GM18505 (cell line): ENCODE measurements at regions not wholly inside any gene's neighbourhood (a gene's known extent, or its start where the extent isn't known, plus 50 kb on each side); places are given as distances from the start of the nearest gene placed in this dataset.

Experiments used
- ATAC-seq: cut with Tn5 transposase; IDR thresholded peaks from one replicate; pipeline ENCODE4 v1.9.1; 2021; ENCODE audit not compliant: unreplicated experiment
- POLR2A ChIP-seq: IDR thresholded peaks from 4 replicates; pipeline ENCODE4 v1.6.1; 2011; ENCODE audit warnings: borderline replicate concordance; ENCODE audit not compliant: insufficient read depth, insufficient read length; ENCODE audit errors: extremely low read depth

DNA sequence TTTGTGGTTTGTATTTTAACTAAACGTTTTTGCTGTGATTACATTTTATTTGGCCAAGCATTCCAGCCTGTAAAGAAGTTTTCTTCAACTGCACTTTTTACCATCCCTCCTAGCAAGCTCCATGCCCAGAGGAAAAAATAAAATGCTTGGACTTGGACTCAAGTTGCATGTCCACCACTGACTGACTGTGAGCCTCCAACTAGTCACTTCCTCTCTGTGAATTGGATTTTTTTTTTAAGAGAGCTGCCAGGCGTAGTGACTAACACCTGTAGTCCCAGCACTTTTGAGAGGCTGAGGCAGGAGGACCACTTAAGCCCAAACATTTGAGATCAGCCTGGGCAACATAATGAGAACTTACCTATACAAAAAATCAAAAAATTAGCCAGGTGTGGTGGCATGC is 1185.2 kb upstream of the PIK3C3 start:
- TF ChIP-seq POLR2A, result no peak
- no peak for ATAC-seq

DNA sequence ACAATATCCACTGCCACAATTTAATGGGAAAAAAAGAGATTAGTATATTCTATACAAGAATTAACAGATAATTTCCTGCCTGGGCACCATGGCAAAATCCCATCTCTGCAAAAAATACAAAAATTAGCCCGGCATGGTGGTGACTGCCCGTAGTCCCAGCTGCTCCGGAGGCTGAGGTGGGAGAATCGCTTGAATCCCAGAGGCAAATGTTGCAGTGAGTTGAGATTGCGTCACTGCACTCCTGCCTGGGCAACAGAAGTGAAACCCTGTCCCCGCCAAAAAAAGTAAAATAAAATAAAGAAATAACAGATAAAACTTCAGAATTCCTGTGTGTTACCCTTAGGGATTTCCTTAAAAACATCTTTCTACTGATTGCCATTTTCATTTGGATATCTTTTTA is 1194.8 kb upstream of the PIK3C3 start:
- no peak for TF ChIP-seq POLR2A
- ATAC-seq, result no peak

- no peak for TF ChIP-seq POLR2A
- no peak for ATAC-seq
Measured at GRCh38 chr18:40754477-40754876, 1200.6 kb upstream of the PIK3C3 start.

GRCh38 chr18:40752316-40752715 is 1202.7 kb upstream of the PIK3C3 start:
- TF ChIP-seq POLR2A, result no peak
- ATAC-seq, result no peak

DNA sequence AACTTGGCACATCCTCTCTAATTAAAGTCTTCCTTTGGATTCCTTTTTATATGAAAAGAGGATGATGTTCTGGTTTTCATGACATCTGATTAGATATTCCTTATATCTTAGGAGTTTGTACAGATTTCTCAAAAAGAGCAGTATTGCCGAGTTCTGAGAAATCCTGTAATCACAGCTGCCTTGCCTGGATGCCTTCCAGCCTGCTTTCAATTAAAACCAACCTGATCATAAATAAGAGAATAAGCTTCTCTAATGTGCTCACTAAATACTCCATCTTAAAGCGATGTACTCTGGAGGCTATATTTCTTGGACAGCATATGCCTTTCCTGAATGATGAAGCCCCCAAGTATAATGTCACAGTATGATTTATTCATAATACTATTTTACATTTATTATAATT is 1203.8 kb upstream of the PIK3C3 start:
- TF ChIP-seq POLR2A, result no peak
- ATAC-seq, result no peak

DNA sequence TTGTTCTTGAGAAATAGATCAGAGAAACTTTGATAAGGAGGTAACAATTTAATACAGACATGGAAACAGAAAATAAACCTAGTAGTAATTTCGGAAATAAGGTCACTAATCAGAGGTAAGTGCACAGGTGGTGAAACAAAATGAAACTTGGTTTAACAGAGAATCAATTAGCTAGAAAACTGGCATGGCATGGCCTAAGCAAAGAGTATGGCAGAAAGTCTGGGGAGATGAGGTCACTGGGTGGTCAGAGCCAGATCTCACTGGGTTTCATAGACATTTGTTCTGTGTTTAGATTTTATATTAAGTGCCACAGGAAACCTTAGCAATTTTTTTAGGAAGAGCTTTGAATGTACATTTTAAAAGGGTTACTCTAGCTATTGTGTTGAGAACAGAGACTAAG is 1216.0 kb upstream of the PIK3C3 start:
- ATAC-seq, result no peak
- TF ChIP-seq POLR2A, result no peak

DNA sequence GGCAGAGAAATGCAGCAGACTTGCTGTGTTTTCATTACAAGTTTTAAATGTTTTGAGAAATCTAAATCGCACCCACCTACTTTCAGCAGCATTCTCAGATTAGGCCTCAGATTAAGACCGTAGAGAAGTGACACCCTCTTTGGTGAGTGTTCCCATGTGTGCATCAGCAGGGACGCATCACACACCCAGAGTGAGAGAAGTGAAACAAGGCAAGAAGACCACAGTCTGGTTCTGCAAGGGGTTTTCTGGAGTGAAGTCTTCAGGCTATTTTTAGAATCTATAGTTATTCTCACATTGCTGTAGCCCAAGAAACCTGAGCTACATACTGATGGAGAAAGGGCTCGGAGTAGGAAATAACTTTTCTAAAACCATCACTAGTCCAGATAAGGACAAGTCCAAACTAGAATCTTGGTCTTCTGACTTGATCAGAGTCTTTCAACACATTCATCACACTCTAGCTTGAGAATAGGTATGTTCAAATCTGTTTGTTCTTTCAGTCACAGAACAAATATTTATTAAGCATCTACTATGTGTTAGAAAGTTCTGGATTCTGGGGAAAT is 1216.6 kb upstream of the PIK3C3 start:
- no peak for TF ChIP-seq POLR2A
- ATAC-seq, result no peak

DNA sequence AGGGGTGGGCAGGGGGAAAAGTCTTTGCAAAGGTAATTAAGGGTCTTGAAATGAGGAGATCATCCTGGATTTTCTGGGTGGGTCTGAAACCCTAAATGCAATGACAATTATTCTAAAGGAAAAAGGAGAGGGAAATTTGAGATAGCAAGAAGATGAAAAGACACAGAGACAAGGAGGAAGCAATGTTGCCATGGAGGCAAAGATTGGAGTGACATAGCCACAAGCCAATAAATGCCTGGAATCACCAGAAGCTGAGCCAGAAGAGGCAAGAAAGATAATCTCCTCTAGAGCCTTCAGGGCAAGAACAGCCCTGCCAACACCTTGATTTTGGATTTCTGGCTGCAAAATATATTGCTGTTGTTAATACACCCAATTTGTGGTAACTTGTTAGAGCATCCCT is 1246.3 kb upstream of the PIK3C3 start:
- no peak for TF ChIP-seq POLR2A
- ATAC-seq, result no peak

- TF ChIP-seq POLR2A, result no peak
- ATAC-seq, result no peak
Measured at GRCh38 chr18:40707797-40708196, 1247.2 kb upstream of the PIK3C3 start.

DNA sequence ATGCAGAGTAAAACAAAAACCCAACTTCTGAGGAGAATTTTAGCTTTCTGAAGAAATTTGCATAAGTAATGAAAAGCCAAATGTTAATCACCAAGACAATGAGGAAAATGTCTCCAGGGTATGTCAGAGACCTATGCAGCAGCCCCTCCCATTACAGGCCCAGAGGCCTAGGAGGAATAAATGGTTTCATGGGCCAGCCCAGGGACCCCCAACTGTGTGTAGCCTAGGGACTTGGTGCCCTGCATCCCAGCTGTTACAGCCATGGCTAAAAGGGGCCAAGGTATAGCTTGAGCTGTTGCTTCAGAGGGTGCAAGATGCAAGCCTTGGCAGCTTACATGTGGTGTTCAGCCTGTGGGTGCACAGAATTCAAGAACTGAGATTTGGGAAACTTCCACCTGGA is 1256.9 kb upstream of the PIK3C3 start:
- no peak for TF ChIP-seq POLR2A
- ATAC-seq, result no peak

DNA sequence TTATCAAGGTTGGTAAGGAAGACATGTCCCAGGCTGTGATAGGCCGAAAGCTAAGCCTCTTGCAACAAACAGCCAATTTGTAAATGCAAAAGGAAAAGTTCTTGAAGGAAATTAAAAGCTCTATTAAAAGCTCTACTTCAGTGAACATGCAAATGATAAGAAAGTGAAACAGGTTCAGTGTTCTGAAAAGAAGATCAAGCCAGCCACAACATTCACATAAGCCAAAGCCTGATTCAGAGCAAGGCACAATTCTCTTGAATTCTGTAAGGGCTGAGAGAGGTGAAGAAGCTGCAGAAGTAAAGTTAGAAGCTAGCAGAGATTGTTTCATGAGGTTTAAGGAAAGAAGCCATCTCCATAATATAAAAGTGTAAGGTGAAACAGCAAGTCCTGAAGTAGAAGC is 1259.5 kb upstream of the PIK3C3 start:
- ATAC-seq, result no peak

DNA sequence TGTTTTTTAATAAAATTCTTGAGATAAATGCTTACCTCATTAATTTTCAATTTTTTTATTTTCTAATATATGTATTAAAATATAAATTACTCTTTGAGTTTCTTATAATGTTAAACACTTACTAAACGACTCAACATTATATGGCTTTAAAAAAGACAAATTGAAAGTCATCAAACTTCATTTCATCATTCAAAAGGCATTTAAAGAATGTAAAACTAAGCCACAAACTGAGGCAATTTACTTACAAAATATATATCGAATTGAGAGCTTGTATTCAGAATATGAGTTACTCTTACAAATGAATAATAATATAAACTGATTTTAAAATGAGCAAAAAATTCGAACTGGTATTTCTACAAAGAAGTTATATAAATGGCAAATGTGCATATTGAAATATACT is 1262.2 kb upstream of the PIK3C3 start:
- TF ChIP-seq POLR2A, result no peak
- ATAC-seq, result no peak

More for the DNA sequence above, 1259.5 kb upstream of the PIK3C3 start:
- TF ChIP-seq POLR2A, result no peak

- no peak for ATAC-seq
- no peak for TF ChIP-seq POLR2A
Measured at GRCh38 chr18:40690062-40690461, 1265.0 kb upstream of the PIK3C3 start.

DNA sequence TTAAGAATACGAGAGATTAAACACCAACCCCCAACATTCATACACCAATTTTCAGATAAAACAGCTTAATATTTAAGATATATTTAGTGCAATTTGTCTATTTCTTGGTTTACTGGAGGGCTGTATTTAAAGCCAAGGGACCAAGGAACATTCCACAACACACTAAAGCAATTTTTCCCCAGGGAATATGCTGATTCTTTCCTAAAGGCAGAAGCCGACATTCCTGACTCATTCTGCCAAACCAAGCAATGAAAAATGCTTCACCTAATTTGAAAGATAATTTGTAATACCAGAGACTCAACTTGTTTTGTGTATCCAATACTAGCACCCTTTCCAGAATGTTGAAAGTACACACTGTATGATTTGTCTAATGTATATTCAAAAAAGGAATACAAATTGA is 1267.6 kb upstream of the PIK3C3 start:
- no peak for ATAC-seq
- no peak for TF ChIP-seq POLR2A

GRCh38 chr18:40686836-40687235 is 1268.2 kb upstream of the PIK3C3 start:
- no peak for ATAC-seq
- TF ChIP-seq POLR2A, result no peak
